GM12878 (cell line): ENCODE measurements at regions not wholly inside any gene's neighbourhood (a gene's known extent, or its start where the extent isn't known, plus 50 kb on each side); places are given as distances from the start of the nearest gene placed in this dataset.

Experiments used
- ATAC-seq: fragments of 200-7000 bp; cut with Tn5 transposase; 3 replicates; pipeline ENCODE4 v1.9.1; 2020; ENCODE audit warnings: mild to moderate bottlenecking, moderate library complexity
- BruUV-seq: library from RNA; stranded (reverse); fragments of 400-500 nt; replicated peaks from 2 replicates; lab custom pipeline; 2021; lab: Mats Ljungman, UMichigan
- CTCF ChIA-PET: fragments of 300-600 bp; sonication (Branson Sonifier 250); formaldehyde crosslinking; extraction: SDS; loops from one replicate; lab custom pipeline; 2021; ENCODE audit warnings: inconsistent platforms; lab: Yijun Ruan, JAX
- POLR2A ChIA-PET: fragments of 350-600 bp; formaldehyde crosslinking; extraction: SDS; loops from one replicate; lab custom pipeline; 2021; ENCODE audit warnings: inconsistent platforms; lab: Charles Lee
- RAD21 ChIA-PET: fragments of 300-600 bp; sonication (Branson Sonifier 250); formaldehyde crosslinking; loops from one replicate; lab custom pipeline; 2023; ENCODE audit warnings: antibody characterized with exemption; ENCODE audit not compliant: unreplicated experiment; lab: Charles Lee
- SMC1A ChIA-PET: fragments of 300-600 bp; sonication (Branson Sonifier 250); formaldehyde crosslinking; loops from one replicate; lab custom pipeline; 2023; ENCODE audit not compliant: unreplicated experiment, uncharacterized antibody; lab: Charles Lee
- DNase-seq: peaks from one replicate; pipeline ENCODE4 v3.0.0-alpha.2; 2011; ENCODE audit warnings: low read depth, low spot score
- FAIRE-seq: peaks from 3 replicates; lab custom pipeline; 2011; peaks lifted over from hg19 to GRCh38; lab: Jason Lieb, UNC
- H2AFZ ChIP-seq: 2 replicates; pipeline ENCODE4 v1.6.0; 2011; ENCODE audit warnings: low read depth, low read length, control low read depth; ENCODE audit not compliant: control insufficient read depth
- H3K27ac ChIP-seq: 2 replicates; pipeline ENCODE4 v1.5.1; 2011; ENCODE audit warnings: control low read depth; ENCODE audit not compliant: control insufficient read depth, insufficient read depth
- H3K27me3 ChIP-seq, 2 experiments: replicated peaks in 1 of 2; 2 replicates each; pipeline versions ENCODE4 v1.6.0 to v1.6.1; 2011; ENCODE audit warnings: low read length in 1 of 2; ENCODE audit not compliant: control insufficient read depth in 2 of 2, insufficient read depth in 2 of 2
- H3K36me3 ChIP-seq, 2 experiments: 2 replicates each; pipeline ENCODE4 v1.5.1; 2011; ENCODE audit warnings: low read length in 1 of 2; ENCODE audit not compliant: control insufficient read depth in 2 of 2, insufficient read depth in 2 of 2
- H3K4me1 ChIP-seq: 2 replicates; pipeline ENCODE4 v1.6.1; 2011; ENCODE audit warnings: mild to moderate bottlenecking, low read length, moderate library complexity, mixed read lengths; ENCODE audit not compliant: control insufficient read depth, insufficient read depth
- H3K4me2 ChIP-seq: 2 replicates; pipeline ENCODE4 v1.6.0; 2011; ENCODE audit warnings: control low read depth; ENCODE audit not compliant: control insufficient read depth, insufficient read depth
- H3K4me3 ChIP-seq: fragments of 200-600 bp; sonication (generic); 2 replicates; pipeline ENCODE4 v1.5.1; 2016
- H3K79me2 ChIP-seq: 2 replicates; pipeline ENCODE4 v1.6.0; 2011; ENCODE audit warnings: low read length; ENCODE audit not compliant: control insufficient read depth, insufficient read depth
- H3K9ac ChIP-seq: 2 replicates; pipeline ENCODE4 v1.8.0; 2011; ENCODE audit warnings: low read length, control low read depth, mixed read lengths; ENCODE audit not compliant: control insufficient read depth, insufficient read depth
- H3K9me3 ChIP-seq: replicated peaks from 3 replicates; pipeline ENCODE4 v1.5.1; 2011; ENCODE audit warnings: mild to moderate bottlenecking, low read length; ENCODE audit not compliant: control insufficient read depth, insufficient read depth
- H4K20me1 ChIP-seq: 2 replicates; pipeline ENCODE4 v1.6.0; 2011; ENCODE audit not compliant: control insufficient read depth, insufficient read depth
- ASH2L ChIP-seq: fragments of 300-600, 200-600 bp; sonication (generic); IDR thresholded peaks from 2 replicates; pipeline ENCODE4 v1.6.1; 2017; ENCODE audit warnings: low read depth, mild to moderate bottlenecking, borderline replicate concordance
- FOXM1 ChIP-seq: IDR thresholded peaks from 2 replicates; pipeline ENCODE4 v1.6.1; 2012; ENCODE audit warnings: low read depth, mild to moderate bottlenecking, inconsistent platforms, low read length, moderate library complexity
- IKZF1 ChIP-seq: fragments of 450-650 bp; conservative IDR thresholded peaks from 2 replicates; pipeline ENCODE4 v1.6.1; 2017; ENCODE audit warnings: antibody characterized with exemption, mild to moderate bottlenecking
- JUNB ChIP-seq: IDR thresholded peaks from 2 replicates; pipeline ENCODE4 v1.6.1; 2016; ENCODE audit warnings: antibody characterized with exemption, mild to moderate bottlenecking
- MLLT1 ChIP-seq: fragments of 450-650 bp; IDR thresholded peaks from 2 replicates; pipeline ENCODE4 v1.6.1; 2016; ENCODE audit warnings: mild to moderate bottlenecking
- NFXL1 ChIP-seq: fragments of 450-650 bp; IDR thresholded peaks from 2 replicates; pipeline ENCODE4 v1.6.1; 2017; ENCODE audit warnings: antibody characterized with exemption, mild to moderate bottlenecking, borderline replicate concordance
- PRDM15 ChIP-seq: fragments of 450-650 bp; formaldehyde crosslinking; IDR thresholded peaks from 2 replicates; pipeline ENCODE4 v1.4.0; 2020; ENCODE audit warnings: mild to moderate bottlenecking, moderate library complexity
- RCOR1 ChIP-seq: conservative IDR thresholded peaks from 2 replicates; pipeline ENCODE4 v1.6.1; 2012; ENCODE audit warnings: low read depth, low read length, improper control_type of control experiment
- STAT3 ChIP-seq: IDR thresholded peaks from 2 replicates; pipeline ENCODE4 v1.6.1; 2011; ENCODE audit warnings: low read depth, low read length, improper control_type of control experiment
- TCF3 ChIP-seq: IDR thresholded peaks from 2 replicates; pipeline ENCODE4 v1.6.1; 2012; ENCODE audit warnings: low read depth, mild to moderate bottlenecking, low read length, borderline replicate concordance; ENCODE audit not compliant: insufficient read depth
- TCF7 ChIP-seq: IDR thresholded peaks from 2 replicates; pipeline ENCODE4 v1.6.1; 2014; ENCODE audit warnings: antibody characterized with exemption, borderline replicate concordance
- YY1 ChIP-seq: IDR thresholded peaks from 2 replicates; pipeline ENCODE4 v1.6.1; 2011; ENCODE audit warnings: low read depth, mild to moderate bottlenecking, low read length
- ZNF207 ChIP-seq: fragments of 450-650 bp; IDR thresholded peaks from 2 replicates; pipeline ENCODE4 v1.6.1; 2014; ENCODE audit warnings: antibody characterized with exemption, mild to moderate bottlenecking, borderline replicate concordance
- ZNF622 ChIP-seq: fragments of 450-650 bp; IDR thresholded peaks from 2 replicates; pipeline ENCODE4 v1.6.1; 2017; ENCODE audit warnings: mild to moderate bottlenecking, inconsistent platforms
- ZSCAN29 ChIP-seq: fragments of 450-650 bp; IDR thresholded peaks from 2 replicates; pipeline ENCODE4 v1.6.1; 2017; ENCODE audit warnings: mild to moderate bottlenecking, moderate library complexity
- WGBS: methylation state at CpG from one replicate; pipeline ENCODE4 v1.1.6; 2016; ENCODE audit warnings: low lambda C conversion rate; ENCODE audit not compliant: insufficient replicate concordance, insufficient coverage; ENCODE audit errors: missing lambda C conversion rate; 5-methylcytosine and 5-hydroxymethylcytosine counted together
- in situ Hi-C: fragments of 300-500 bp; cut with MboI; formaldehyde crosslinking; loops from 9 replicates; pipeline ENCODE4 v1.14.3; 2018; ENCODE audit warnings: mixed read lengths
- intact Hi-C: fragments of 100-400 bp; cut with micrococcal nuclease; formaldehyde crosslinking; loops from one replicate; pipeline ENCODE4 v1.14.2; 2022; ENCODE audit not compliant: unreplicated experiment

GRCh38 chr5:13529300-13529699 lies 415.2 kb downstream of the DNAH5 start:
- no peaks in the 10 kb centered on the region for H4K20me1 ChIP-seq
- TF ChIP-seq TCF3 = no peak
- TF ChIP-seq FOXM1 = no peak
- no peak for TF ChIP-seq NFXL1
- TF ChIP-seq TCF7 = no peak
- TF ChIP-seq ASH2L = no peak
- TF ChIP-seq STAT3 = no peak
- TF ChIP-seq YY1 = no peak
- H3K4me1 ChIP-seq = no peaks in the 10 kb centered on the region; the same call in 1 of the 2 replicates
- CTCF ChIA-PET = no interaction called here
- H3K79me2 ChIP-seq = no peaks in the 10 kb centered on the region
- intact Hi-C loops = no loop called here
- in situ Hi-C loops = no loop called here
- FAIRE-seq (no peak), ATAC-seq (no peak), DNase-seq (no peak)
- H2AFZ ChIP-seq = no peak overlapping the region
- no TSS peak for BruUV-seq
- H3K9me3 ChIP-seq = no peaks in the 10 kb centered on the region
- no peaks in the 10 kb centered on the region for H3K27me3 ChIP-seq
- RAD21 ChIA-PET = no interaction called here
- SMC1A ChIA-PET = no interaction called here
- POLR2A ChIA-PET = no interaction called here
- no peak overlapping the region for H3K4me3 ChIP-seq
- no peak overlapping the region for H3K4me2 ChIP-seq
- no peaks in the 10 kb centered on the region for H3K36me3 ChIP-seq
- no peak overlapping the region for H3K9ac ChIP-seq
- no peak overlapping the region for H3K27ac ChIP-seq
- 0% methylated on average over 1 of the region's 1 CpG for WGBS

- Histone ChIP-seq H3K27me3 (no peaks in the 10 kb centered on the region), H2AFZ (no peak overlapping the region), H3K4me1 (no peaks in the 10 kb centered on the region), H3K4me2 (no peak overlapping the region), H3K9me3 (no peaks in the 10 kb centered on the region), H4K20me1 (no peaks in the 10 kb centered on the region), H3K4me3 (no peak overlapping the region), H3K9ac (no peak overlapping the region), H3K36me3 (no peaks in the 10 kb centered on the region), H3K27ac (no peak overlapping the region), H3K79me2 (no peaks in the 10 kb centered on the region)
- ATAC-seq (no peak), FAIRE-seq (no peak), DNase-seq (no peak)
- POLR2A ChIA-PET = no interaction called here
- CTCF ChIA-PET = no interaction called here
- intact Hi-C loops = no loop called here
- in situ Hi-C loops = no loop called here
- RAD21 ChIA-PET = no interaction called here
- no peak for TF ChIP-seq TCF3
- TF ChIP-seq ZNF207 = no peak
- no peak for TF ChIP-seq MLLT1
- TF ChIP-seq PRDM15 (CRISPR knock-in tag) = no peak
- no peak for TF ChIP-seq RCOR1
- no peak for TF ChIP-seq IKZF1
- no peak for TF ChIP-seq ZSCAN29
- TF ChIP-seq ZNF622 = no peak
- TF ChIP-seq JUNB = no peak
- BruUV-seq = no TSS peak
- SMC1A ChIA-PET = no interaction called here
- 0% methylated on average over 2 of the region's 2 CpGs for WGBS
Measured at GRCh38 chr5:13524936-13525335, 419.6 kb downstream of the DNAH5 start.
